Testis (tissue), 2 donors: ENCODE measurements at regions not wholly inside any gene's neighbourhood (a gene's known extent, or its start where the extent isn't known, plus 50 kb on each side); places are given as distances from the start of the nearest gene placed in this dataset.

Source experiments
- CTCF ChIP-seq, 3 experiments: fragments of 450-650 bp in 2 of 3; fragments of 200-600 bp in 1 of 3; sonication (generic) in 1 of 3; IDR thresholded peaks; one replicate each; pipeline ENCODE4 v1.5.1; 2016 to 2019; ENCODE audit warnings: antibody characterized with exemption in 3 of 3, mild to moderate bottlenecking in 2 of 3, moderate library complexity in 1 of 3
- POLR2A ChIP-seq: fragments of 450-650 bp; IDR thresholded peaks from one replicate; pipeline ENCODE4 v1.6.1; 2017; ENCODE audit warnings: antibody characterized with exemption, mild to moderate bottlenecking, moderate library complexity

GRCh38 chr2:61718965-61719364, 134.9 kb downstream of the FAM161A start:
- TF ChIP-seq CTCF (IDR thresholded peaks at IDR 0.05) (no peak), POLR2A (no peak)
